Endothelial cell of umbilical vein (primary cell): ENCODE measurements at regions not wholly inside any gene's neighbourhood (a gene's known extent, or its start where the extent isn't known, plus 50 kb on each side); places are given as distances from the start of the nearest gene placed in this dataset.
"Not testable (repeated sequence)": the region's sequence is repeated elsewhere in the genome, so short reads cannot be mapped to it uniquely, and the experiment has no call there.

Experiments
- BruUV-seq: library from RNA; stranded (reverse); fragments of 400-500 nt; replicated peaks from 2 replicates; lab custom pipeline; 2021; lab: Mats Ljungman, UMichigan
- CTCF ChIA-PET: fragments of 300-600, 350-600 bp; sonication (Branson Sonifier 250); formaldehyde crosslinking; loops from one replicate; lab custom pipeline; 2021; ENCODE audit warnings: antibody characterized with exemption, inconsistent platforms; lab: Charles Lee
- POLR2A ChIA-PET: fragments of 300-600, 350-600 bp; sonication (Branson Sonifier 250); formaldehyde crosslinking; loops from one replicate; lab custom pipeline; 2021; ENCODE audit warnings: antibody characterized with exemption, inconsistent platforms; lab: Charles Lee
- DNase-seq: peaks from one replicate; pipeline ENCODE4 v3.0.0-alpha.2; 2011; ENCODE audit warnings: low read depth, low spot score
- FAIRE-seq: peaks from 2 replicates; lab custom pipeline; 2011; peaks lifted over from hg19 to GRCh38; lab: Jason Lieb, UNC
- H2AFZ ChIP-seq: 2 replicates; pipeline ENCODE4 v1.6.0; 2012; ENCODE audit warnings: low read depth, low read length, control low read depth, inconsistent platforms
- H3K27ac ChIP-seq: 2 replicates; pipeline ENCODE4 v1.5.1; 2011; ENCODE audit warnings: low read depth, mild to moderate bottlenecking, control low read depth, low read length, moderate library complexity; ENCODE audit not compliant: insufficient read depth
- H3K27me3 ChIP-seq, 2 experiments: 2 replicates each; pipeline versions ENCODE4 v1.6.0 to v1.6.1; 2011; ENCODE audit warnings: low read length in 2 of 2, mixed read lengths in 1 of 2; ENCODE audit not compliant: control insufficient read depth in 2 of 2, insufficient read depth in 2 of 2
- H3K36me3 ChIP-seq, 2 experiments: 2 replicates in 1 of 2; 3 replicates in 1 of 2; pipeline ENCODE4 v1.5.1; 2011; ENCODE audit warnings: low read length in 2 of 2, mild to moderate bottlenecking in 1 of 2, moderate library complexity in 1 of 2; ENCODE audit not compliant: control insufficient read depth in 2 of 2, insufficient read depth in 2 of 2; ENCODE audit errors: extremely low read depth in 1 of 2
- H3K4me1 ChIP-seq: 3 replicates; pipeline ENCODE4 v1.5.1; 2011; ENCODE audit warnings: mild to moderate bottlenecking, low read length; ENCODE audit not compliant: control insufficient read depth, insufficient read depth; ENCODE audit errors: extremely low read depth
- H3K4me2 ChIP-seq: 2 replicates; pipeline ENCODE4 v1.6.1; 2011; ENCODE audit warnings: low read length, control low read depth, mixed read lengths; ENCODE audit not compliant: insufficient read depth
- H3K4me3 ChIP-seq, 3 experiments: fragments of 200-600 bp in 1 of 3; sonication (generic), shearing (Covaris generic) in 1 of 3; replicated peaks in 1 of 3; 2 replicates each; pipeline ENCODE4 v1.5.1; 2011 to 2016; ENCODE audit warnings: control low read depth in 3 of 3, low read length in 3 of 3, mild to moderate bottlenecking in 2 of 3, inconsistent platforms in 1 of 3, low read depth in 1 of 3, moderate library complexity in 1 of 3; ENCODE audit not compliant: insufficient read depth in 1 of 3
- H3K79me2 ChIP-seq: 2 replicates; pipeline ENCODE4 v1.6.0; 2012; ENCODE audit warnings: low read length, inconsistent platforms; ENCODE audit not compliant: control insufficient read depth, insufficient read depth
- H3K9ac ChIP-seq: replicated peaks from 2 replicates; pipeline ENCODE3; 2011; ENCODE audit warnings: low read length, control low read depth; ENCODE audit not compliant: insufficient read depth; ENCODE audit errors: extremely low read depth
- H3K9me1 ChIP-seq: replicated peaks from 3 replicates; pipeline ENCODE4 v1.6.0; 2011; ENCODE audit warnings: mild to moderate bottlenecking, low read length; ENCODE audit not compliant: control insufficient read depth, insufficient read depth; ENCODE audit errors: extremely low read depth
- H3K9me3 ChIP-seq: replicated peaks from 2 replicates; pipeline ENCODE4 v1.5.1; 2012; ENCODE audit warnings: low read length, inconsistent platforms; ENCODE audit not compliant: control insufficient read depth, insufficient read depth
- H4K20me1 ChIP-seq: replicated peaks from 2 replicates; pipeline ENCODE3; 2011; ENCODE audit warnings: mild to moderate bottlenecking, low read length; ENCODE audit not compliant: control insufficient read depth, insufficient read depth; ENCODE audit errors: extremely low read depth
- dilution Hi-C: fragments of 300-500 bp; cut with MboI; formaldehyde crosslinking; loops from one replicate; pipeline ENCODE4 v1.15.0; 2019; ENCODE audit warnings: low sequenced_read_pairs; ENCODE audit not compliant: extremely low pct_ligation_motif_present
- intact Hi-C: fragments of 100-400 bp; cut with micrococcal nuclease; formaldehyde crosslinking; loops from one replicate; pipeline ENCODE4 v1.10.0; 2022

DNA sequence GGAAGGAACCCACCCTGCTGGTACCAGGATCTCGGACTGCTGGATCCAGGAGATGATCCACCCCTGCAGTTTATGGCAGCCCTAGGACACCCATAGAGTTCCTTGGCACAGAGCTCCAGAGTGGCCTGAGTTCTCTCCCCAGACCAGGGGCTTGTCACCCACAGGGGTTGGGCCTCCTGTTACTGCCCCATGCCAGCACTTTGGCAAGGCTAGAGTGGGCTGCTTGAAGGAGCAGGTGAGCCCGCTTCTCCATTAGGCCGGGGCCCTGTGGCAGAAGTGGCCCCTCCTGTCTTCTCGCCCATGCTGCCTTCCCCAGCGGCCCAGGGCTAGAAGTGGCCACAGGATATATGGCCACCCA is 1073.9 kb downstream of the RPIA start:
- H3K4me1 ChIP-seq, H3K36me3 ChIP-seq, H3K9me1 ChIP-seq, H3K4me2 ChIP-seq, H3K9ac ChIP-seq, POLR2A ChIA-PET, dilution Hi-C loops, H3K27ac ChIP-seq, H3K4me3 ChIP-seq, CTCF ChIA-PET, H4K20me1 ChIP-seq, DNase-seq, H3K27me3 ChIP-seq, FAIRE-seq, BruUV-seq, H2AFZ ChIP-seq, H3K9me3 ChIP-seq, intact Hi-C loops, H3K79me2 ChIP-seq: not testable (repeated sequence)

DNA sequence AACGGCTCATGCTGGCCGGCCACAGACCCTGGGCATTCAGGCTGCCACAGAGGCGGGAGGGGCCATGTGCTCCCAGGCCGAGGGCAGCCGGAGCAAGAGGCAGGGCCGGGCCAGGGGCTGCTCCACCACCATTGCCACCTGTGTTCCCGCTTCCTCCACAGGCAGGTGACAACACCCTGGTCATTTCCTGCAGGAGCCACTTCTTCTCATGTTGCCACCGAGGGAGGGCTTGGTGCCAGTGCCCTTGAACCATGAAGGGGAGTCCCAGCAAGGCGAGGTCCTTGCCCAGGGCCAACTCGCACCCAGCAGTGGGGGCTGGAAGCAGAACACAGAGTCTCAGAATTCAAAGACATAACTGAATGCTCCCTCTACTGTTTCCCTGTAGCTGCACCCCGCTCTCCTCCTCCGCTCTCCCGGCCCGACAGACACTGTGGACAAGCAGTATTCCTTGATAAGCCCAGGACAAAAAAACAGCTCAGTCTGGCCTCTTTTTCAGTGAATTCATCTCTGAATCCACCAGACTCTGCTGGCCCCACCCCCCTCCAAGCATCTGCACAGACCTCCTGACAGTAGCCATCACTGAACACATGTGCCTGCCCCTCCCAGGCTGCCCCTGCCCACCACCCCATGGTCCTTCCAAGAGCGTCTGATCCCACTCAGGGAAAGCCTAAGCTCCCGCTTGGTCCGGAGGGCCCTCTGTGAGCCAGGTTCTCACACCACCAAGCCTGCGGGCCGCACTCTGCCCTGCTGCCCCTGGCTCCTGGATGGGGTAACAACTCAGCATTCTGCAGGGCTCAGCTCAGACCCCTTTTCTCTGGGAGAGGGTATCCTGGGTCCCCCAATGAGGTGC is 1074.9 kb downstream of the RPIA start:
- H3K27me3 ChIP-seq, BruUV-seq, dilution Hi-C loops, FAIRE-seq, H2AFZ ChIP-seq, H3K9me1 ChIP-seq, H3K4me1 ChIP-seq, H3K27ac ChIP-seq, H3K36me3 ChIP-seq, H3K9ac ChIP-seq, DNase-seq, CTCF ChIA-PET, H3K9me3 ChIP-seq, H3K79me2 ChIP-seq, H3K4me3 ChIP-seq, H3K4me2 ChIP-seq, intact Hi-C loops, POLR2A ChIA-PET, H4K20me1 ChIP-seq: not testable (repeated sequence)

DNA sequence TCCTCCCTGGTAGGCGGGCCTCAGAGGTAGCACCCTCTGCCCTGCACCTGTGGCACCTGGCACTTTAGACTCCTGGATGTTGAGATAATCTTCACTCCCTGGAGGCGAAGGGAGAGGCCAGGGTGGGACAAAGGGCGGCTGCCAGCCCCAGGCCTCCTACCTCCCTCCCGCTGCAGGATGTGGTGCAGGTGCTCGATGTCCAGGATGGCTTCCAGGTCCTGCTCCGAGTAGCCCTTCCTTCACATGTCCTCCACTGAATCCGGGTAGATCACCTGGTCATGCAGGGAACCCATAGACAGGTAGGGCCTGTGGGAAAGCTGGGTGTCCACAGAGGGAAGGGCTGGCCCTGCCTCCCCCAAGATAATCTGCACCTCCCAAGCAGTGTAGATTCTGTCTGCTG is 1075.6 kb downstream of the RPIA start:
- H3K36me3 ChIP-seq, H3K4me3 ChIP-seq, H3K27me3 ChIP-seq, intact Hi-C loops, H3K4me2 ChIP-seq, DNase-seq, CTCF ChIA-PET, H4K20me1 ChIP-seq, dilution Hi-C loops, BruUV-seq, H3K9me1 ChIP-seq, FAIRE-seq, H2AFZ ChIP-seq, H3K9ac ChIP-seq, H3K9me3 ChIP-seq, POLR2A ChIA-PET, H3K79me2 ChIP-seq, H3K27ac ChIP-seq, H3K4me1 ChIP-seq: not testable (repeated sequence)
